ENCODE measurements at regions not wholly inside any gene's neighbourhood (a gene's known extent, or its start where the extent isn't known, plus 50 kb on each side); places are given as distances from the start of the nearest gene placed in this dataset.

GRCh38 chr5:67901814-67902496, 313.6 kb upstream of the PIK3R1 start:
- no peak for DNase-seq
- TF ChIP-seq, protein P1, sequence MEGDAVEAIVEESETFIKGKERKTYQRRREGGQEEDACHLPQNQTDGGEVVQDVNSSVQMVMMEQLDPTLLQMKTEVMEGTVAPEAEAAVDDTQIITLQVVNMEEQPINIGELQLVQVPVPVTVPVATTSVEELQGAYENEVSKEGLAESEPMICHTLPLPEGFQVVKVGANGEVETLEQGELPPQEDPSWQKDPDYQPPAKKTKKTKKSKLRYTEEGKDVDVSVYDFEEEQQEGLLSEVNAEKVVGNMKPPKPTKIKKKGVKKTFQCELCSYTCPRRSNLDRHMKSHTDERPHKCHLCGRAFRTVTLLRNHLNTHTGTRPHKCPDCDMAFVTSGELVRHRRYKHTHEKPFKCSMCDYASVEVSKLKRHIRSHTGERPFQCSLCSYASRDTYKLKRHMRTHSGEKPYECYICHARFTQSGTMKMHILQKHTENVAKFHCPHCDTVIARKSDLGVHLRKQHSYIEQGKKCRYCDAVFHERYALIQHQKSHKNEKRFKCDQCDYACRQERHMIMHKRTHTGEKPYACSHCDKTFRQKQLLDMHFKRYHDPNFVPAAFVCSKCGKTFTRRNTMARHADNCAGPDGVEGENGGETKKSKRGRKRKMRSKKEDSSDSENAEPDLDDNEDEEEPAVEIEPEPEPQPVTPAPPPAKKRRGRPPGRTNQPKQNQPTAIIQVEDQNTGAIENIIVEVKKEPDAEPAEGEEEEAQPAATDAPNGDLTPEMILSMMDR (IDR thresholded peaks at IDR 0.05) = no peak
- TF ChIP-seq POLR2A (IDR thresholded peaks at IDR 0.05) = no peak
- Histone ChIP-seq H3K36me3 (no peaks in the 10 kb centered on the region), H3K27me3 (no peaks in the 10 kb centered on the region), H3K4me1 (no peaks in the 10 kb centered on the region), H3K27ac (no peak overlapping the region), H3K9me3 (no peaks in the 10 kb centered on the region), H3K4me3 (replicated peaks in 1 of 3) (no peak overlapping the region)
- intact Hi-C loops (cut with DNase I) = no loop called here
- WGBS, 2 donors = 89 to 92% methylated on average over 7 of the region's 7 CpGs

DNA sequence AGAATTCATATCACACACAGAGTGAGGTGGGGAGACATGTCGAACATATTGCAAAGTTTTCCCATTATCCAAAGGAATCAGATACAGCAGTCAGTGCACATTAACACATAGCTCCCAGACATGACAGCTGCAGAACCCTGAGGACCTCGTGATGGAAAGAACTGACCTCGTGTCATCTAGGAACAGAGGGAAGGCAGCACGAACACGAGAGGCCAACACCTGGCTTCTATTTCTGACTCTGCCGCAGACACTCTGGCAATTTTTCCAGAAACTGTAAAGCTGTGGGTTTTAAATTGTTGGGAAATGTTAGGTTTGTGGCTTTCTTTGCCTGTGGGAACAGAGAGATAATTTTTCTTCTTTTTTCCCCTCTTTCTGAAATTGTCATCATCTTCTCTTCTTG, 315.0 kb upstream of the PIK3R1 start:
- Histone ChIP-seq H3K27ac (no peak overlapping the region), H3K27me3 (no peaks in the 10 kb centered on the region), H3K9me3 (no peaks in the 10 kb centered on the region), H3K36me3 (no peaks in the 10 kb centered on the region), H3K4me1 (no peaks in the 10 kb centered on the region), H3K4me3 (replicated peaks in 1 of 3) (no peak overlapping the region)
- WGBS, 2 donors = 88 to 90% methylated on average over 6 of the region's 6 CpGs
- no peak for DNase-seq
- TF ChIP-seq, protein P1 (IDR thresholded peaks at IDR 0.05) = no peak
- no peak for TF ChIP-seq POLR2A (IDR thresholded peaks at IDR 0.05)
- intact Hi-C loops (cut with DNase I) = no loop called here

- Histone ChIP-seq H3K9me3 (no peaks in the 10 kb centered on the region), H3K36me3 (no peaks in the 10 kb centered on the region), H3K27ac (no peak overlapping the region), H3K4me1 (no peaks in the 10 kb centered on the region), H3K27me3 (no peaks in the 10 kb centered on the region), H3K4me3 (replicated peaks in 1 of 3) (no peak overlapping the region)
- no peak for TF ChIP-seq POLR2A (IDR thresholded peaks at IDR 0.05)
- TF ChIP-seq, protein P1 (IDR thresholded peaks at IDR 0.05) = no peak
- intact Hi-C loops (cut with DNase I) = no loop called here
- no peak for DNase-seq
- WGBS, 2 donors = 82 to 83% methylated on average over 3 of the region's 3 CpGs
Observed at GRCh38 chr5:67897980-67898379, 317.6 kb upstream of the PIK3R1 start.

DNA sequence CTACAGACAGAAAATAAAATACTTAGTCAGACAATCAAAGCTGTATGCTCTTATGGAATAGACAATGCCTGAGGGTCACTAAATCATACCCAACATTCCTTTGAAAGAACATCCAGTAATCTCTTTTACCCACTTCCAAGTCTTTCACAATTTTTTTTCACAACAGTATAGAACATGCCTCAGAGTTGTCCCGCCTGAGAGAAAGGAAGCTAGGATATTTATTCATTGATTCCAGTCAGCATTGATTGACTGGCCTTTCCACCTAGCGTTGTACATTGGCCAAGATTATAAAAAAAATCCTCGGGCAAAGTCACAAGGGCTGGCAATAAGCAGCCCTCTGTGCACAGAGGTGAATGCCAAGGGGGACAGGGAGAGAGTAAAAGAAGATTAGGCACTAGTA, 318.1 kb upstream of the PIK3R1 start:
- no peak for DNase-seq
- intact Hi-C loops (cut with DNase I) = no loop called here
- Histone ChIP-seq H3K27ac (no peak overlapping the region), H3K27me3 (no peaks in the 10 kb centered on the region), H3K36me3 (no peaks in the 10 kb centered on the region), H3K4me1 (no peaks in the 10 kb centered on the region), H3K9me3 (no peaks in the 10 kb centered on the region), H3K4me3 (replicated peaks in 1 of 3) (no peak overlapping the region)
- WGBS, 2 donors = 64 to 65% methylated on average over 3 of the region's 3 CpGs
- no peak for TF ChIP-seq POLR2A (IDR thresholded peaks at IDR 0.05)
- TF ChIP-seq, protein P1 (IDR thresholded peaks at IDR 0.05) = no peak

GRCh38 chr5:67896930-67897313, 318.6 kb upstream of the PIK3R1 start:
- WGBS, 2 donors = 43 to 64% methylated on average over 2 of the region's 2 CpGs
- TF ChIP-seq POLR2A (IDR thresholded peaks at IDR 0.05) = no peak
- TF ChIP-seq, protein P1 (IDR thresholded peaks at IDR 0.05) = no peak
- intact Hi-C loops (cut with DNase I) = no loop called here

More at GRCh38 chr5:67896930-67897313, 318.6 kb upstream of the PIK3R1 start:
- no peak for DNase-seq
- Histone ChIP-seq H3K27me3 (no peaks in the 10 kb centered on the region), H3K4me1 (no peaks in the 10 kb centered on the region), H3K9me3 (no peaks in the 10 kb centered on the region), H3K27ac (no peak overlapping the region), H3K36me3 (no peaks in the 10 kb centered on the region), H3K4me3 (replicated peaks in 1 of 3) (no peak overlapping the region)
